Esophagus squamous epithelium (tissue), 4 donors: ENCODE measurements at regions not wholly inside any gene's neighbourhood (a gene's known extent, or its start where the extent isn't known, plus 50 kb on each side); places are given as distances from the start of the nearest gene placed in this dataset.

ENCODE experiments used
- POLR2A ChIP-seq, 4 donors: fragments of 450-650 bp; IDR thresholded peaks; one replicate each; pipeline ENCODE4 v1.6.1; 2017; ENCODE audit warnings: antibody characterized with exemption in 4 of 4, mild to moderate bottlenecking in 4 of 4, moderate library complexity in 3 of 4
- TF ChIP-seq, protein P1 (sequence below), 6 experiments: fragments of 450-650 bp in 4 of 6; fragments of 200-600 bp in 2 of 6; sonication (generic) in 2 of 6; IDR thresholded peaks; one replicate each; pipeline ENCODE4 v1.5.1; 2016 to 2019; ENCODE audit warnings: antibody characterized with exemption in 6 of 6, mild to moderate bottlenecking in 4 of 6, moderate library complexity in 4 of 6

DNA sequence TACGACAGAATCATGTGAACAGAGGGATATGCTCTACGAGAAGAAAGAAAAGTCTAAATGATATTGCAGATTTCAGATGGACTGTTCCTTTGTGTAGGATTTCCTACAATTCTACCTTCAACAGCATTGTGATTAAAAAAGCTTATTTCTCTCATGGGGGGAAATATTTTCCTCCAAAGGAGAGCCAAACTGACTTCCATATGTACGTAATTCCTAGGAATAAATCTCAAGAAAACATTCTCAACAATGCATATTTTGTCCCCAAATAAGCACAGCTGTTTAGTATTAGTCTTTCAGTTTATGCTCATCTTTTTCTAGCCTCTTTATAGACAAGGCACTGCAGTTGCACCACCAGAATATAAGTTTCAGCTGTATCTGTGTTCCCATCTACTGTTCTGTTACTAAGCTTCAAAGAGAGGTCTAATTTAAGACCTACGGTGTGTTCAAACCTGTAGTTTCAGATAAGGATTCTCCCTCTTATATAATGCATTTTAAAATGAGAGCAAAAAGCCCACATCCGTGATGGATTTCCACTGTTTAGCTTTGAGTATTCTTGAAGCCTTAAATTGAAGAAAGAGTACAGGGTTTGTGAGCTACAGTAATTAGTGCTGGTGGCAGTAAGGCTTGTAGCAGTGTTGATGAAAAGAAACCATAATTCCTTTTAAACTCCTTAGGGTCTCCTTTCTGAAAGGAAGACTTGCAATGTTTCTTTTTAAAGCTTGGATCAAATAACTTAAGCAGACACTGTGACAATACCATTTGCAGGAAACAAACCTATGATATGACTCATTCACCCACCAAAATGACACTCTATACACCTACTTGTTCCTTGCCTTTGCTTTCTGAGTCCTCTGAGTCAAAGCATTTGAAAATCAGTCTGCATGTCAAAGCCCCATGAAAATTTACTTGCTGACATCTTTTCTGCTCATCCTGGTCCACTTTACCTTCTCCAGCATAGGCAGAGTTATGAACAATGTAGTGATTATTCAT, 754.1 kb downstream of the NOVA1 start:
- TF ChIP-seq, protein P1, sequence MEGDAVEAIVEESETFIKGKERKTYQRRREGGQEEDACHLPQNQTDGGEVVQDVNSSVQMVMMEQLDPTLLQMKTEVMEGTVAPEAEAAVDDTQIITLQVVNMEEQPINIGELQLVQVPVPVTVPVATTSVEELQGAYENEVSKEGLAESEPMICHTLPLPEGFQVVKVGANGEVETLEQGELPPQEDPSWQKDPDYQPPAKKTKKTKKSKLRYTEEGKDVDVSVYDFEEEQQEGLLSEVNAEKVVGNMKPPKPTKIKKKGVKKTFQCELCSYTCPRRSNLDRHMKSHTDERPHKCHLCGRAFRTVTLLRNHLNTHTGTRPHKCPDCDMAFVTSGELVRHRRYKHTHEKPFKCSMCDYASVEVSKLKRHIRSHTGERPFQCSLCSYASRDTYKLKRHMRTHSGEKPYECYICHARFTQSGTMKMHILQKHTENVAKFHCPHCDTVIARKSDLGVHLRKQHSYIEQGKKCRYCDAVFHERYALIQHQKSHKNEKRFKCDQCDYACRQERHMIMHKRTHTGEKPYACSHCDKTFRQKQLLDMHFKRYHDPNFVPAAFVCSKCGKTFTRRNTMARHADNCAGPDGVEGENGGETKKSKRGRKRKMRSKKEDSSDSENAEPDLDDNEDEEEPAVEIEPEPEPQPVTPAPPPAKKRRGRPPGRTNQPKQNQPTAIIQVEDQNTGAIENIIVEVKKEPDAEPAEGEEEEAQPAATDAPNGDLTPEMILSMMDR (IDR thresholded peaks at IDR 0.05): no peak
- TF ChIP-seq POLR2A (IDR thresholded peaks at IDR 0.05): no peak
